K562 (cell line): ENCODE measurements at regions not wholly inside any gene's neighbourhood (a gene's known extent, or its start where the extent isn't known, plus 50 kb on each side); places are given as distances from the start of the nearest gene placed in this dataset.

Experiments
- ATAC-seq: fragments of 200-7000 bp; cut with Tn5 transposase; 3 replicates; pipeline ENCODE4 v1.9.1; 2020; ENCODE audit warnings: moderate library complexity
- BruUV-seq: library from RNA; stranded (reverse); fragments of 400-500 nt; replicated peaks from 2 replicates; lab custom pipeline; 2021; lab: Mats Ljungman, UMichigan
- CTCF ChIA-PET: fragments of 300-600 bp; formaldehyde crosslinking; extraction: SDS; loops from one replicate; lab custom pipeline; 2021; ENCODE audit warnings: low intra/inter-chr PET ratio; lab: Yijun Ruan, JAX
- POLR2A ChIA-PET: fragments of 300-600, 350-650 bp; sonication (Branson Sonifier 250); formaldehyde crosslinking; extraction: SDS; loops from one replicate; lab custom pipeline; 2021; ENCODE audit warnings: antibody characterized with exemption, inconsistent platforms; lab: Yijun Ruan, JAX
- DNase-seq, 4 experiments: peaks; one replicate each; pipeline versions ENCODE4 v3.0.0 to v3.0.0-alpha.2; 2011 to 2018; ENCODE audit warnings: low spot score in 3 of 4, mixed read lengths in 3 of 4; ENCODE audit errors: extremely low read depth in 1 of 4
- FAIRE-seq: peaks from 2 replicates; lab custom pipeline; 2011; peaks lifted over from hg19 to GRCh38; lab: Jason Lieb, UNC
- H2AFZ ChIP-seq: 2 replicates; pipeline ENCODE4 v1.6.0; 2011; ENCODE audit warnings: low read depth, low read length, control low read depth, inconsistent platforms
- H3K27ac ChIP-seq: fragments of 200-600 bp; 3 replicates; pipeline ENCODE4 v1.8.0; 2011; ENCODE audit warnings: low read depth, mild to moderate bottlenecking, control low read depth, inconsistent platforms, low read length, moderate library complexity, mixed read lengths; ENCODE audit errors: extremely low read depth
- H3K27me3 ChIP-seq, 2 experiments: fragments of 300-600 bp in 1 of 2; 2 replicates in 1 of 2; 3 replicates in 1 of 2; pipeline versions ENCODE4 v1.6.0 to v1.8.0; 2011; ENCODE audit warnings: inconsistent platforms in 2 of 2, low read length in 2 of 2, mild to moderate bottlenecking in 1 of 2, mixed read lengths in 1 of 2, moderate library complexity in 1 of 2; ENCODE audit not compliant: control insufficient read depth in 2 of 2, insufficient read depth in 2 of 2
- H3K36me3 ChIP-seq: fragments of 300-600 bp; 3 replicates; pipeline ENCODE4 v1.8.0; 2011; ENCODE audit warnings: mild to moderate bottlenecking, low read length, inconsistent platforms; ENCODE audit not compliant: control insufficient read depth, insufficient read depth
- H3K4me1 ChIP-seq, 2 experiments: fragments of 200-600 bp in 1 of 2; replicated peaks in 1 of 2; 2 replicates in 1 of 2; 3 replicates in 1 of 2; pipeline versions ENCODE4 v1.5.1 to v1.8.0; 2011; ENCODE audit warnings: inconsistent platforms in 2 of 2, low read length in 2 of 2, mild to moderate bottlenecking in 1 of 2, mixed read lengths in 1 of 2, moderate library complexity in 1 of 2; ENCODE audit not compliant: control insufficient read depth in 2 of 2, insufficient read depth in 2 of 2
- H3K4me2 ChIP-seq: 2 replicates; pipeline ENCODE4 v1.6.1; 2011; ENCODE audit warnings: low read length, control low read depth, inconsistent platforms, mixed read lengths; ENCODE audit not compliant: insufficient read depth
- H3K4me3 ChIP-seq: fragments of 200-600 bp; sonication (generic), shearing (Covaris generic); 2 replicates; pipeline ENCODE4 v1.5.1; 2016; ENCODE audit warnings: control low read depth, inconsistent platforms
- H3K79me2 ChIP-seq: fragments of 200-600 bp; 3 replicates; pipeline ENCODE4 v1.8.0; 2011; ENCODE audit warnings: low read length, inconsistent platforms; ENCODE audit not compliant: control insufficient read depth, insufficient read depth
- H3K9ac ChIP-seq, 2 experiments: 2 replicates each; pipeline versions ENCODE4 v1.6.0 to v1.6.1; 2011; ENCODE audit warnings: low read depth in 2 of 2, low read length in 2 of 2, control low read depth in 1 of 2, inconsistent platforms in 1 of 2, mild to moderate bottlenecking in 1 of 2, mixed read lengths in 1 of 2; ENCODE audit not compliant: insufficient read depth in 1 of 2
- H3K9me1 ChIP-seq: one replicate; pipeline ENCODE4 v1.6.0; 2011; ENCODE audit warnings: inconsistent platforms, mild to moderate bottlenecking, low read length, moderate library complexity; ENCODE audit not compliant: control insufficient read depth, insufficient read depth
- H3K9me3 ChIP-seq: replicated peaks from 2 replicates; pipeline ENCODE4 v1.5.1; 2011; ENCODE audit warnings: low read depth, low read length, inconsistent platforms; ENCODE audit not compliant: control insufficient read depth, insufficient read depth
- H4K20me1 ChIP-seq: replicated peaks from 2 replicates; pipeline ENCODE4 v1.6.1; 2011; ENCODE audit warnings: low read length, inconsistent platforms, mixed read lengths; ENCODE audit not compliant: control insufficient read depth, insufficient read depth
- DDX20 ChIP-seq: fragments of 450-650 bp; IDR thresholded peaks from 2 replicates; pipeline ENCODE4 v1.6.1; 2016; ENCODE audit warnings: missing genetic modification characterization, low read depth, mild to moderate bottlenecking, missing compliant biosample characterization, moderate library complexity
- ILF3 ChIP-seq: fragments of 450-650 bp; IDR thresholded peaks from 2 replicates; pipeline ENCODE4 v1.6.1; 2018; ENCODE audit warnings: antibody characterized with exemption, mild to moderate bottlenecking, moderate library complexity, borderline replicate concordance
- MED1 ChIP-seq: sonication (generic); formaldehyde crosslinking; IDR thresholded peaks from 2 replicates; pipeline ENCODE4 v1.8.1; 2023; ENCODE audit warnings: missing genetic modification reagents, borderline replicate concordance
- NFIC ChIP-seq: fragments of 450-650 bp; IDR thresholded peaks from 2 replicates; pipeline ENCODE4 v1.6.1; 2017; ENCODE audit warnings: mild to moderate bottlenecking, inconsistent platforms
- SRSF7 ChIP-seq: fragments of 200-400 bp; formaldehyde crosslinking; optimal IDR thresholded peaks from 2 replicates; pipeline ENCODE3; 2017; ENCODE audit warnings: mild to moderate bottlenecking, low read depth, low read length
- ZC3H11A ChIP-seq: IDR thresholded peaks from 2 replicates; pipeline ENCODE4 v1.6.1; 2012; ENCODE audit warnings: low read depth, low read length, improper control_type of control experiment
- ZNF324 ChIP-seq: fragments of 250-450 bp; sonication (Bioruptor Pico); IDR thresholded peaks from 2 replicates; pipeline ENCODE4 v1.4.0; 2020; ENCODE audit warnings: mild to moderate bottlenecking
- WGBS: fragments of 100-300 bp; shearing (Covaris generic); methylation state at CpG from one replicate; pipeline ENCODE4 v1.1.6; 2016; ENCODE audit warnings: low coverage, mixed read lengths; ENCODE audit not compliant: insufficient coverage; ENCODE audit errors: missing lambda C conversion rate; 5-methylcytosine and 5-hydroxymethylcytosine counted together
- in situ Hi-C: fragments of 300-500 bp; cut with MboI; formaldehyde crosslinking; loops from 4 replicates; pipeline ENCODE4 v1.15.0; 2018; ENCODE audit warnings: inconsistent platforms, mixed read lengths
- intact Hi-C: fragments of 100-400 bp; cut with micrococcal nuclease; formaldehyde crosslinking; loops from 2 replicates; pipeline ENCODE4 v1.14.2; 2022
- TF ChIP-seq, protein P1 (sequence below): fragments of 450-650 bp; IDR thresholded peaks from one replicate; pipeline ENCODE4 v1.6.1; 2018; ENCODE audit warnings: mild to moderate bottlenecking, moderate library complexity; ENCODE audit not compliant: partially characterized antibody
- TF ChIP-seq, protein P2 (sequence below): fragments of 450-650 bp; formaldehyde crosslinking; IDR thresholded peaks from 2 replicates; pipeline ENCODE4 v1.4.0; 2020; ENCODE audit warnings: mild to moderate bottlenecking, moderate library complexity

DNA sequence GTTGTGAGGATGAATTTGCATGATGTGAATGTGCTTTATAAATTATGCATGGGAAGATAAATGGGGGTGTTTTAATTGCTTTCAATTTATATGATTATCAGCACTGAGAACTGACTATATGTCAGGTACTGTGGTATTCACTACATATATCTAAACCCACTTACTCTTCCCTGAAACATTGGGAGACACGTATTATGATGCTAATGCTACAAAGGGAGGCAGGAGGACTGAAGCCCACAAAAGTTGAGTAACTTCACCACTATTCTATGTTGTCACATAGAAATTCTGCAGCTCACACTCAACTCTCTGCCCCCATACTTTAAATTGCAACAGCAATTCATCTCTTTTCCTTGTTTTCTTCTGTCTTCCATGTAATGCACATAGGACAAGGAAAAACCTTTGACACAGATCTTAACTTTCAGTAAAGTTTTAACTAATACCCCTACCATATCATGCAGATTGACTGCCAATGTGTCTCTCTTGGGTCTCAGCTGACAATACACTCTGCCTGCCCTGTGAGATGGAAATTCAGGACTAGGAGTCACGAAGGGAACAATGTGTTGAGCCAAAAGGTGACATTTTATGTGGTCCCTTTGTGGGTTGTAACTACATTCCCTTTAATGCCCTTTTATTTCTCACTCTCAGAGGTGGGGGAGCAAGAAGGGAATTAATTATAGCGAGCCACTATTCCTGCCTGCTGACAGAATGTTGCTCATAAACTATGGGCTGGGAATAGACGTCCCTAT is 691.0 kb upstream of the SORCS1 start:
- TF ChIP-seq ILF3 (no peak), ZNF324 (no peak)
- FAIRE-seq, result no peak
- H3K4me1 ChIP-seq, result no peaks in the 10 kb centered on the region
- in situ Hi-C loops, result no loop called here
- ChIA-PET POLR2A (no interaction called here), CTCF (no interaction called here)
- H3K9ac ChIP-seq, result no peak overlapping the region
- intact Hi-C loops, result no loop called here
- 0% methylated on average over 4 of the region's 4 CpGs for WGBS
- ATAC-seq, result no peak
- H4K20me1 ChIP-seq, result no peaks in the 10 kb centered on the region
- no TSS peak for BruUV-seq
- no peak overlapping the region for H2AFZ ChIP-seq
- H3K9me3 ChIP-seq, result no peaks in the 10 kb centered on the region
- no peak overlapping the region for H3K4me3 ChIP-seq
- H3K4me2 ChIP-seq, result no peak overlapping the region
- H3K27ac ChIP-seq, result no peak overlapping the region
- H3K79me2 ChIP-seq, result no peaks in the 10 kb centered on the region
- no peaks in the 10 kb centered on the region for H3K36me3 ChIP-seq
- no peaks in the 10 kb centered on the region for H3K9me1 ChIP-seq
- H3K27me3 ChIP-seq, result no peaks in the 10 kb centered on the region
- no peak for DNase-seq

DNA sequence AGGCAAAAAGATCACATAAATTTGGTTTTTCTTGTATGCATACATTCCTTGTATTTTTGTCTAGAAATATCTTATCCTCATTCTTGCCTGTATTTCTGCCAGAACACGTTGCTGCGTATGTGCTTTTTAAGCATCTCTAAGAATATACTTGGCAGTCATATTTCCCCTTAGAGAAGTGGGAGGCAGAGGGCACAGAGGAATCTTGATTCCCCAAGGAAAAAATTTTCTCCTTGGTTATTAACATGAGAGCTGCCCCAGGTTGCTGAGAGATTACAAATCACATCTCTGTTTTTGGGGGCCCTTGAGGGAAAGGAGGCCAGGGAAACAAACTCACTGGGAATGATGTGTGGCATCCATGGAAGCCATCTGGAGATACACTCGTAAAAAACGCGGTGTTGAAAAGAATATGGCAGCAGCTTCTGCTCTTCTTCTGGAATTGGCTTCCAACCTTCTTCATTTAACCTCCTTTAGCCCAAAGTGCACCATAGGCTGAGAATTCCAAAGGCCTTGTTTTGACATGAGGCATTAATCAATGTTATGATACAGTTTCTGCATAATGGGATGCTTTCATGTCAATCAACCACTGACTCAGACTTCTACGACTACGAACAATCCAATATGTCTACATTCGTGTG is 684.3 kb upstream of the SORCS1 start:
- Histone ChIP-seq H3K36me3 (no peaks in the 10 kb centered on the region), H2AFZ (no peak overlapping the region), H3K27me3 (no peaks in the 10 kb centered on the region), H4K20me1 (no peaks in the 10 kb centered on the region), H3K4me3 (no peak overlapping the region), H3K9me1 (no peaks in the 10 kb centered on the region), H3K27ac (no peak overlapping the region), H3K9me3 (no peaks in the 10 kb centered on the region), H3K4me2 (no peak overlapping the region), H3K79me2 (no peaks in the 10 kb centered on the region), H3K9ac (no peak overlapping the region), H3K4me1 (no peaks in the 10 kb centered on the region)
- 0% methylated on average over 8 of the region's 8 CpGs for WGBS
- ATAC-seq, result no peak
- in situ Hi-C loops (no loop called here), intact Hi-C loops (no loop called here)
- no TSS peak for BruUV-seq
- DNase-seq, result no peak
- CTCF ChIA-PET, result no interaction called here
- no peak for TF ChIP-seq DDX20
- TF ChIP-seq ZC3H11A, result no peak
- no peak for TF ChIP-seq SRSF7
- no peak for TF ChIP-seq NFIC
- no peak for TF ChIP-seq MED1
- TF ChIP-seq, protein P1, sequence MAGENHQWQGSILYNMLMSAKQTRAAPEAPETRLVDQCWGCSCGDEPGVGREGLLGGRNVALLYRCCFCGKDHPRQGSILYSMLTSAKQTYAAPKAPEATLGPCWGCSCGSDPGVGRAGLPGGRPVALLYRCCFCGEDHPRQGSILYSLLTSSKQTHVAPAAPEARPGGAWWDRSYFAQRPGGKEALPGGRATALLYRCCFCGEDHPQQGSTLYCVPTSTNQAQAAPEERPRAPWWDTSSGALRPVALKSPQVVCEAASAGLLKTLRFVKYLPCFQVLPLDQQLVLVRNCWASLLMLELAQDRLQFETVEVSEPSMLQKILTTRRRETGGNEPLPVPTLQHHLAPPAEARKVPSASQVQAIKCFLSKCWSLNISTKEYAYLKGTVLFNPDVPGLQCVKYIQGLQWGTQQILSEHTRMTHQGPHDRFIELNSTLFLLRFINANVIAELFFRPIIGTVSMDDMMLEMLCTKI, result no peak
- TF ChIP-seq, protein P2, sequence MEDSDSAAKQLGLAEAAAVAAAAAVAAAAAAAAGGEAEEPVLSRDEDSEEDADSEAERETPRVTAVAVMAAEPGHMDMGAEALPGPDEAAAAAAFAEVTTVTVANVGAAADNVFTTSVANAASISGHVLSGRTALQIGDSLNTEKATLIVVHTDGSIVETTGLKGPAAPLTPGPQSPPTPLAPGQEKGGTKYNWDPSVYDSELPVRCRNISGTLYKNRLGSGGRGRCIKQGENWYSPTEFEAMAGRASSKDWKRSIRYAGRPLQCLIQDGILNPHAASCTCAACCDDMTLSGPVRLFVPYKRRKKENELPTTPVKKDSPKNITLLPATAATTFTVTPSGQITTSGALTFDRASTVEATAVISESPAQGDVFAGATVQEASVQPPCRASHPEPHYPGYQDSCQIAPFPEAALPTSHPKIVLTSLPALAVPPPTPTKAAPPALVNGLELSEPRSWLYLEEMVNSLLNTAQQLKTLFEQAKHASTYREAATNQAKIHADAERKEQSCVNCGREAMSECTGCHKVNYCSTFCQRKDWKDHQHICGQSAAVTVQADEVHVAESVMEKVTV, result no peak
- POLR2A ChIA-PET, result no interaction called here
- FAIRE-seq, result no peak
